Left renal pelvis (tissue), 4 donors: ENCODE measurements at regions not wholly inside any gene's neighbourhood (a gene's known extent, or its start where the extent isn't known, plus 50 kb on each side); places are given as distances from the start of the nearest gene placed in this dataset.

Experiments used
- DNase-seq, 4 donors: peaks; one replicate each; pipeline ENCODE4 v3.0.0-alpha.2; 2013; ENCODE audit warnings: low read depth in 4 of 4, low spot score in 3 of 4

DNA sequence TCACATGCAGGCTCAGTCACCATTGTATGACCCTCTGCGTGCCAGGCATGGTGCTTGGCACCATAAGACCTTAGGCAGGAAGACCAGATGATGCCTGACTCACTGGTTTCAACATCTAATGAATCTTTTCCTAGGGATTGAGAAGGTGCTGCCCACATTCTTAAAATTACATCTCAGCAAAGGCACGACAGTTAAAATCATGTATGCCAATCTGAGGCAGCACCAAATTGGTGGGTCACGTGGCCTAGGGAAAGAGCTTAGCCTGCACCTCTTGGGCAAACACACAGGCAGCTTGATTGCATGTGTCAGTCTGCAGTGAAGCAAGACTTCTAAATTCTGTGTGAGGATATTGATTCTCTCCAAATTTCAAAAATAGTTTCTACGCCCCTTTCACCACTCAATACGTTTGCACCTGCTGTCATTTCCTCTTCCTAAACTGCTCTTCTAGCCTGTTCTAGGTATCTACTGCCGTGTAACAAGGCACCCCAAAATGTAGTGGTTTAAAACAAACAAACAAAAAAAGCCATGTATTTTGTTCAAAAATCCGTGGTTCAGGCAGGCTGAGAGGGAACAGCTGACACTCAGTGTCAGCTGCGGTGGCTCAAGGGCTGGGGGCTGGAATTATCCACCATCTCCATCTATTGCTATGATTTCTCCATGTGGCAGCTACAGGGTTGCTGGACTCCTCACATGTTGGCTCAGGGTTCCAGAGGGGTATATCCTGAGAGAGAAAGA, 160.2 kb upstream of the FGGY start:
- DNase-seq = no peak

DNA sequence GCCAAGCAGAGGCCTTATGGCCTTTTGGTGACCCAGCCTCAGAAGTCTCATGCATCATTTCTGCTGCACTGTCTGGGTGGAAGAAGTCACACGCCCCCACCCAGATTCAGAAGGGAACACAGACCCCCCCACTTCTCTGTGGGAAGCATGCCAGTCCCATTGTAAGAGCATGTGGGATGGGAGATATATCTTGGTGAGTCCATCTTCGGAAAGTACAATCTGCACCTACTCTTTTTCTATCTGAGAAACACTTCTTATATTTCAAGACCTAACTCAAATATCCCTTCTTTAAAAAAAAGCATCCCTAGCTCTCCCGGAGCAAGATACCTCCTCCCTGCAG, 159.6 kb upstream of the FGGY start:
- no peak for DNase-seq

DNA sequence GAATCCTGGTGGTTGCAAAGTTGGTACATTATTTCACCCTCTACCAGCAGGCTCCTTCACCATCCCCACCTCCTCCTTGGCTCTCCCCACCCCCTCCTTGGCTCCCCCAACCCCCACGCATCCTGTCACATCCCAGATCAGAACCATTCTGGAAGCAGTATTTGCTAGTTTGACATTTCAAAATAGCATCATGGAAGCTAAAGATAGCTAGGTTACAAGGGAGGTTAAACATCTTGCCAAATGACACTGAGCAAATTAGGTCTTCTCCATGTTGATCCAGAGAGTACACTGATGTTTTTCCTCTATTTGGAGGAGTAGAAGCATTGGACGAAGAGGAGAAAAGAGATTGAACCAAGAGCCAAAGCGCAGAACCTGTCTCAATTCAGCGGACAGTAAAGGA, 158.9 kb upstream of the FGGY start:
- no peak for DNase-seq

- DNase-seq = no peak
Observed at GRCh38 chr1:59138402-59138801, 158.5 kb upstream of the FGGY start.

- no peak for DNase-seq
Observed at GRCh38 chr1:59139396-59139795, 157.5 kb upstream of the FGGY start.

GRCh38 chr1:59141267-59141863, 155.5 kb upstream of the FGGY start:
- DNase-seq = no peak

- DNase-seq = no peak
Observed at GRCh38 chr1:59142311-59143132, 154.4 kb upstream of the FGGY start.

- no peak for DNase-seq
Observed at GRCh38 chr1:59143133-59143487, 153.8 kb upstream of the FGGY start.

DNA sequence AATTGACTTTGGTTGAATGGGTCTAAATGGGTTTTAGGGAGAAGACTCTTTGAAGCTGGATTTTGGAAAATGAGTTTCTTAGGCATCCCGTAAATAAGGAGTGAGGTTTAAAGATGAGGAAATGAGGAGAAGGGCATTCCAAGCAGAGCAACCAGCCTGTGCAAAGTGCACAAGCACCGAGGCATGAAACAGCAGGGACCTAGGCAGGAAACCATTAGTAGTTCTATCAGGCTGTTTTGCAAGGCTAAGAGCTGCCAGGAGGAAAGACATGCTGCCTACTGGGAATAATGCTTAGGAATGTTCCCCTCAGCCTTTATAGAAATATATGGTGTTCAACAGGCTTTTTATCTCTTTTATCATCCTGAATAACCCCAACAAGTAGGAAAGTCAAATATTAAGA, 153.1 kb upstream of the FGGY start:
- DNase-seq = no peak

- no peak for DNase-seq
Observed at GRCh38 chr1:59144959-59145358, 151.9 kb upstream of the FGGY start.

GRCh38 chr1:59146056-59146455, 150.8 kb upstream of the FGGY start:
- no peak for DNase-seq

GRCh38 chr1:59146651-59147358, 150.1 kb upstream of the FGGY start:
- DNase-seq = no peak

- DNase-seq = no peak
Observed at GRCh38 chr1:59149435-59149834, 147.5 kb upstream of the FGGY start.

- DNase-seq = no peak
Observed at GRCh38 chr1:59150577-59151386, 146.1 kb upstream of the FGGY start.

- no peak for DNase-seq
Observed at GRCh38 chr1:59151387-59151761, 145.5 kb upstream of the FGGY start.

DNA sequence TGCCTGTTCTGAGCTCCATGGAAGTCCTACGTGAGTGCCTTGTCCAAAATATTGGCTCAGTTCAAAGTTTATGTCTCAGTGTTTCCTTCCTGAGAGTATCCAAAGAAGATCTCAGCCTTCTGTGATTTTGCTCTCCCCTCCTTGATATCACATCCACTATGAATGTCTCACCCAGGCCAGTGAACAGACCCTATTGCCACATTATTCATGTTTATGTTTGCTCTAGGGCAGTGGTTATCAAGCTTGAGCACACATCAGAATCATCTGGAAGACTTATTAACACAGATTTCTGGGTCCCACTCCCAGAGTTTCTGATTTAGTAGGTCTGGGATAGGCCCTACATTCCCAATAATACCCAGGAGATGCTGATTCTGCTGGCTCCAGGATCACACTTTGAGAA, 145.0 kb upstream of the FGGY start:
- no peak for DNase-seq

GRCh38 chr1:59152511-59152910, 144.4 kb upstream of the FGGY start:
- no peak for DNase-seq

GRCh38 chr1:59154401-59154800, 142.5 kb upstream of the FGGY start:
- DNase-seq = no peak

GRCh38 chr1:59155351-59155750, 141.5 kb upstream of the FGGY start:
- no peak for DNase-seq

- DNase-seq = no peak
Observed at GRCh38 chr1:59156051-59156450, 140.8 kb upstream of the FGGY start.
